B cell (primary cell): ENCODE measurements at regions not wholly inside any gene's neighbourhood (a gene's known extent, or its start where the extent isn't known, plus 50 kb on each side); places are given as distances from the start of the nearest gene placed in this dataset.

Source experiments
- CTCF ChIP-seq: fragments of 200-600 bp; IDR thresholded peaks from one replicate; pipeline ENCODE4 v1.8.0; 2022; ENCODE audit warnings: antibody characterized with exemption, mild to moderate bottlenecking
- EZH2 ChIP-seq: IDR thresholded peaks from 2 replicates; pipeline ENCODE4 v1.6.1; 2012; ENCODE audit warnings: borderline replicate concordance, low read depth, mild to moderate bottlenecking, moderate library complexity, low read length; ENCODE audit not compliant: insufficient read depth, poor library complexity, severe bottlenecking

GRCh38 chr7:12089951-12090756, 120.9 kb upstream of the TMEM106B start:
- TF ChIP-seq CTCF: no peak
- TF ChIP-seq EZH2: no peak
